ENCODE measurements at regions not wholly inside any gene's neighbourhood (a gene's known extent, or its start where the extent isn't known, plus 50 kb on each side); places are given as distances from the start of the nearest gene placed in this dataset.

DNA sequence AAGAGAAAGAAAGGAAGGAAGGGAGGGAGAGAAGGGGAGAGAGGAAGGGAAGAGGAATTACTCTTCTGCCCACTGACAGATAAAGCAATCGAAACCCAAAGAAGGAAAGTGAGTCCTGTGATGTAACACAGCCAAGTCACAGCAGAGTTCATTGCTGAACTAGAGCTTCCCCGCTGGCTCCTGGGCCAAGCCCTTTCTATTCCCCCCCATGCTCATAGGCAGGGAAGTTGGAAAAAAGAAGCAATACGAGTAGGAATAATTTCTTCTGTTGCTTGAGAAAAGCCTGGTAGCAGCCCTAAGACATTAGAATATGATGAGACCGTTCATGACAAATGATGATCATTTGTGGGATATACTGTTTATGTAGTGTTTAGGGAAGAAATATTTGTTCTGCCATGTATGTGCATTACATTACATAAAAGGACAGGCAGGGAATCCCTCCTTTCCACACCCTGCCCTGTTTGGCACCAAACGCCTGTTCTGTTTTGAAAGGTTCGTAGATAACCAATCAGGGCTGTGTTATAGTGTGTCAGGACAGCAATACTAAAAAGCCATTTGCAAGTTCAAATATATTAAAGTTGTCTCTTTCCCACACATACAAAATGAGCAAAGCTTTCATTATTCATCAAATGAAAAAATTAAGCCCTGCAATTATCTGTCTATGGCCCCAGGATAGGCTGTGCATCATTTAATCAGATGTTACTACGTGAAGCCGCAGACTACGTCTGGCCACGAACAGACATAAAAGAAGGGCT lies 111.0 kb upstream of the TRPM1 start:
- TF ChIP-seq, protein P1, sequence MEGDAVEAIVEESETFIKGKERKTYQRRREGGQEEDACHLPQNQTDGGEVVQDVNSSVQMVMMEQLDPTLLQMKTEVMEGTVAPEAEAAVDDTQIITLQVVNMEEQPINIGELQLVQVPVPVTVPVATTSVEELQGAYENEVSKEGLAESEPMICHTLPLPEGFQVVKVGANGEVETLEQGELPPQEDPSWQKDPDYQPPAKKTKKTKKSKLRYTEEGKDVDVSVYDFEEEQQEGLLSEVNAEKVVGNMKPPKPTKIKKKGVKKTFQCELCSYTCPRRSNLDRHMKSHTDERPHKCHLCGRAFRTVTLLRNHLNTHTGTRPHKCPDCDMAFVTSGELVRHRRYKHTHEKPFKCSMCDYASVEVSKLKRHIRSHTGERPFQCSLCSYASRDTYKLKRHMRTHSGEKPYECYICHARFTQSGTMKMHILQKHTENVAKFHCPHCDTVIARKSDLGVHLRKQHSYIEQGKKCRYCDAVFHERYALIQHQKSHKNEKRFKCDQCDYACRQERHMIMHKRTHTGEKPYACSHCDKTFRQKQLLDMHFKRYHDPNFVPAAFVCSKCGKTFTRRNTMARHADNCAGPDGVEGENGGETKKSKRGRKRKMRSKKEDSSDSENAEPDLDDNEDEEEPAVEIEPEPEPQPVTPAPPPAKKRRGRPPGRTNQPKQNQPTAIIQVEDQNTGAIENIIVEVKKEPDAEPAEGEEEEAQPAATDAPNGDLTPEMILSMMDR (conservative IDR thresholded peaks at IDR 0.05; ENCODE audit: low read length) = no peak
- TF ChIP-seq EZH2phosphoT487 (IDR thresholded peaks at IDR 0.05; ENCODE audit: borderline replicate concordance, low read depth, low read length) = no peak

Data from OCI-LY7 (cell line).